ENCODE measurements at regions not wholly inside any gene's neighbourhood (a gene's known extent, or its start where the extent isn't known, plus 50 kb on each side); places are given as distances from the start of the nearest gene placed in this dataset.
"Not testable (repeated sequence)": the region's sequence is repeated elsewhere in the genome, so short reads cannot be mapped to it uniquely, and the experiment has no call there.

GRCh38 chr7:17101207-17101696 is 197.2 kb upstream of the AHR start:
- no peak for TF ChIP-seq CTCF (conservative IDR thresholded peaks at IDR 0.05)
- no peak overlapping the region for H3K27ac ChIP-seq

GRCh38 chr7:17103170-17103569 is 195.3 kb upstream of the AHR start:
- no peak for TF ChIP-seq CTCF (conservative IDR thresholded peaks at IDR 0.05)
- H3K27ac ChIP-seq: no peak overlapping the region

- H3K27ac ChIP-seq: no peak overlapping the region
- TF ChIP-seq CTCF (conservative IDR thresholded peaks at IDR 0.05): no peak
Observed at GRCh38 chr7:17103984-17104383, 194.5 kb upstream of the AHR start.

- no peak for TF ChIP-seq CTCF (conservative IDR thresholded peaks at IDR 0.05)
- no peak overlapping the region for H3K27ac ChIP-seq
Observed at GRCh38 chr7:17104419-17104818, 194.0 kb upstream of the AHR start.

- no peak for TF ChIP-seq CTCF (conservative IDR thresholded peaks at IDR 0.05)
- H3K27ac ChIP-seq: no peak overlapping the region
Observed at GRCh38 chr7:17105701-17106100, 192.8 kb upstream of the AHR start.

- TF ChIP-seq CTCF (conservative IDR thresholded peaks at IDR 0.05): no peak
- no peak overlapping the region for H3K27ac ChIP-seq
Observed at GRCh38 chr7:17108049-17108584, 190.3 kb upstream of the AHR start.

GRCh38 chr7:17109020-17109419 is 189.4 kb upstream of the AHR start:
- H3K27ac ChIP-seq: no peak overlapping the region
- TF ChIP-seq CTCF (conservative IDR thresholded peaks at IDR 0.05): no peak

- H3K27ac ChIP-seq: not testable (repeated sequence)
Observed at GRCh38 chr7:17113770-17114169, 184.7 kb upstream of the AHR start.

Data from VCaP (cell line).